OCI-LY3 (cell line): ENCODE measurements at regions not wholly inside any gene's neighbourhood (a gene's known extent, or its start where the extent isn't known, plus 50 kb on each side); places are given as distances from the start of the nearest gene placed in this dataset.

Experiments used
- CTCF ChIP-seq: fragments of 200-600, 300-600 bp; sonication (generic); IDR thresholded peaks from 2 replicates; pipeline ENCODE4 v1.5.1; 2014; ENCODE audit warnings: antibody characterized with exemption, low read length, low read depth
- EZH2phosphoT487 ChIP-seq: fragments of 200-600 bp; shearing (Covaris generic); IDR thresholded peaks from 2 replicates; pipeline ENCODE4 v1.6.1; 2018; ENCODE audit warnings: antibody characterized with exemption, mixed run types, low read depth

GRCh38 chr6:85047818-85048217, 283.4 kb upstream of the TBX18 start:
- TF ChIP-seq CTCF (no peak), EZH2phosphoT487 (no peak)
